ENCODE measurements at regions not wholly inside any gene's neighbourhood (a gene's known extent, or its start where the extent isn't known, plus 50 kb on each side); places are given as distances from the start of the nearest gene placed in this dataset.
A peak's percentile ranks its signal among the peaks of the same experiment; 100 is the strongest.

- WGBS (ENCODE audit: extremely low coverage, insufficient coverage, low lambda C conversion rate): no CpG with 5 or more reads among the region's 4 CpGs
- no peak overlapping the region for H3K18ac ChIP-seq (ENCODE audit: low read length)
- no peak overlapping the region for H2BK5ac ChIP-seq (ENCODE audit: low read length)
- no peaks in the 10 kb centered on the region for H3K79me1 ChIP-seq (ENCODE audit: low read length)
- H3K4ac ChIP-seq (ENCODE audit: low read depth, low read length): no peak overlapping the region
- no peaks in the 10 kb centered on the region for H3K36me3 ChIP-seq (ENCODE audit: control insufficient read depth, insufficient read depth, low read length)
- H4K5ac ChIP-seq (ENCODE audit: low read length): no peak overlapping the region
- H4K8ac ChIP-seq (ENCODE audit: low read depth, low read length): no peak overlapping the region
- no peak overlapping the region for H3K4me2 ChIP-seq (ENCODE audit: low read length)
- H2BK120ac ChIP-seq (ENCODE audit: low read depth, low read length): no peak overlapping the region
- H3K23ac ChIP-seq (ENCODE audit: low read length): no peak overlapping the region
- H3K27ac ChIP-seq (ENCODE audit: low read depth, low read length): no peak overlapping the region
- no peak overlapping the region for H2BK15ac ChIP-seq (replicated peaks; ENCODE audit: low read depth)
- H3K4me1 ChIP-seq (ENCODE audit: control insufficient read depth, low read depth, low read length): no peaks in the 10 kb centered on the region
- H3K4me3 ChIP-seq (ENCODE audit: low read length): no peak overlapping the region
- H2AK5ac ChIP-seq (ENCODE audit: low read length): no peak overlapping the region
- no peak for DNase-seq
- no peak overlapping the region for H3K9ac ChIP-seq (ENCODE audit: low read length)
- H3K79me2 ChIP-seq (ENCODE audit: control insufficient read depth, insufficient read depth, low read length): no peaks in the 10 kb centered on the region
- H3K56ac ChIP-seq (ENCODE audit: low read length): no peak overlapping the region
- no peaks in the 10 kb centered on the region for H3K27me3 ChIP-seq (ENCODE audit: insufficient read depth, low read length, poor library complexity)
These were observed 974.4 kb downstream of the NXPH1 start for GRCh38 chr7:9407816-9408215.

GRCh38 chr7:9453521-9453920, 1020.1 kb downstream of the NXPH1 start:
- H3K56ac ChIP-seq (ENCODE audit: low read length): no peak overlapping the region
- H2BK5ac ChIP-seq (ENCODE audit: low read length): no peak overlapping the region
- no peaks in the 10 kb centered on the region for H3K36me3 ChIP-seq (ENCODE audit: control insufficient read depth, insufficient read depth, low read length)
- H3K79me1 ChIP-seq (ENCODE audit: low read length): no peaks in the 10 kb centered on the region
- H3K79me2 ChIP-seq (ENCODE audit: control insufficient read depth, insufficient read depth, low read length): no peaks in the 10 kb centered on the region
- no peak overlapping the region for H3K23ac ChIP-seq (ENCODE audit: low read length)
- H2AK5ac ChIP-seq (ENCODE audit: low read length): no peak overlapping the region
- H2BK15ac ChIP-seq (replicated peaks; ENCODE audit: low read depth): no peak overlapping the region
- DNase-seq: no peak
- H3K4me1 ChIP-seq (ENCODE audit: control insufficient read depth, low read depth, low read length): no peaks in the 10 kb centered on the region
- no peak overlapping the region for H4K5ac ChIP-seq (ENCODE audit: low read length)
- H3K18ac ChIP-seq (ENCODE audit: low read length): no peak overlapping the region
- H3K4ac ChIP-seq (ENCODE audit: low read depth, low read length): no peak overlapping the region
- no peak overlapping the region for H3K9ac ChIP-seq (ENCODE audit: low read length)
- no peak overlapping the region for H3K4me3 ChIP-seq (ENCODE audit: low read length)
- no peaks in the 10 kb centered on the region for H3K27me3 ChIP-seq (ENCODE audit: insufficient read depth, low read length, poor library complexity)
- no peak overlapping the region for H4K8ac ChIP-seq (ENCODE audit: low read depth, low read length)
- no peak overlapping the region for H3K4me2 ChIP-seq (ENCODE audit: low read length)
- no CpG with 5 or more reads among the region's 4 CpGs for WGBS (ENCODE audit: extremely low coverage, insufficient coverage, low lambda C conversion rate)
- no peak overlapping the region for H3K27ac ChIP-seq (ENCODE audit: low read depth, low read length)
- no peak overlapping the region for H2BK120ac ChIP-seq (ENCODE audit: low read depth, low read length)

- Histone ChIP-seq H4K8ac (ENCODE audit: low read depth, low read length) (no peak overlapping the region), H3K36me3 (ENCODE audit: control insufficient read depth, insufficient read depth, low read length) (no peaks in the 10 kb centered on the region), H2BK120ac (ENCODE audit: low read depth, low read length) (no peak overlapping the region), H4K5ac (ENCODE audit: low read length) (no peak overlapping the region), H3K79me1 (ENCODE audit: low read length) (no peaks in the 10 kb centered on the region), H3K4me2 (ENCODE audit: low read length) (no peak overlapping the region), H3K4me1 (ENCODE audit: control insufficient read depth, low read depth, low read length) (no peaks in the 10 kb centered on the region), H3K4me3 (ENCODE audit: low read length) (no peak overlapping the region), H3K56ac (ENCODE audit: low read length) (no peak overlapping the region), H2BK15ac (replicated peaks; ENCODE audit: low read depth) (no peak overlapping the region), H3K23ac (ENCODE audit: low read length) (no peak overlapping the region), H2AK5ac (ENCODE audit: low read length) (no peak overlapping the region), H3K18ac (ENCODE audit: low read length) (no peak overlapping the region), H3K79me2 (ENCODE audit: control insufficient read depth, insufficient read depth, low read length) (no peaks in the 10 kb centered on the region), H2BK5ac (ENCODE audit: low read length) (no peak overlapping the region), H3K27ac (ENCODE audit: low read depth, low read length) (no peak overlapping the region), H3K9ac (ENCODE audit: low read length) (no peak overlapping the region), H3K27me3 (ENCODE audit: insufficient read depth, low read length, poor library complexity) (no peaks in the 10 kb centered on the region), H3K4ac (ENCODE audit: low read depth, low read length) (no peak overlapping the region)
- peak; percentile 27 for DNase-seq
These were observed 1055.1 kb downstream of the NXPH1 start for GRCh38 chr7:9488555-9488954.

- Histone ChIP-seq H3K4me1 (ENCODE audit: control insufficient read depth, low read depth, low read length) (no peaks in the 10 kb centered on the region), H2BK15ac (replicated peaks; ENCODE audit: low read depth) (no peak overlapping the region), H2AK5ac (ENCODE audit: low read length) (no peak overlapping the region), H3K79me1 (ENCODE audit: low read length) (no peaks in the 10 kb centered on the region), H3K9ac (ENCODE audit: low read length) (no peak overlapping the region), H2BK5ac (ENCODE audit: low read length) (no peak overlapping the region), H3K27ac (ENCODE audit: low read depth, low read length) (no peak overlapping the region), H3K36me3 (ENCODE audit: control insufficient read depth, insufficient read depth, low read length) (no peaks in the 10 kb centered on the region), H3K4ac (ENCODE audit: low read depth, low read length) (no peak overlapping the region), H3K4me2 (ENCODE audit: low read length) (no peak overlapping the region), H3K23ac (ENCODE audit: low read length) (no peak overlapping the region), H2BK120ac (ENCODE audit: low read depth, low read length) (no peak overlapping the region), H3K27me3 (ENCODE audit: insufficient read depth, low read length, poor library complexity) (no peaks in the 10 kb centered on the region), H3K4me3 (ENCODE audit: low read length) (no peak overlapping the region), H3K56ac (ENCODE audit: low read length) (no peak overlapping the region), H3K79me2 (ENCODE audit: control insufficient read depth, insufficient read depth, low read length) (no peaks in the 10 kb centered on the region), H4K8ac (ENCODE audit: low read depth, low read length) (no peak overlapping the region), H3K18ac (ENCODE audit: low read length) (no peak overlapping the region), H4K5ac (ENCODE audit: low read length) (no peak overlapping the region)
- WGBS (ENCODE audit: extremely low coverage, insufficient coverage, low lambda C conversion rate): no CpG with 5 or more reads among the region's 3 CpGs
- DNase-seq: no peak
These were observed 1064.9 kb downstream of the NXPH1 start for GRCh38 chr7:9498303-9498702.

GRCh38 chr7:9502269-9502668, 1068.9 kb downstream of the NXPH1 start:
- Histone ChIP-seq H2BK120ac (ENCODE audit: low read depth, low read length) (no peak overlapping the region), H3K4ac (ENCODE audit: low read depth, low read length) (no peak overlapping the region), H3K23ac (ENCODE audit: low read length) (no peak overlapping the region)

GRCh38 chr7:9504678-9505077, 1071.3 kb downstream of the NXPH1 start:
- Histone ChIP-seq H3K56ac (ENCODE audit: low read length) (no peak overlapping the region), H3K9ac (ENCODE audit: low read length) (no peak overlapping the region), H4K5ac (ENCODE audit: low read length) (no peak overlapping the region), H3K27me3 (ENCODE audit: insufficient read depth, low read length, poor library complexity) (no peaks in the 10 kb centered on the region), H3K18ac (ENCODE audit: low read length) (no peak overlapping the region), H2BK15ac (replicated peaks; ENCODE audit: low read depth) (no peak overlapping the region), H3K4me2 (ENCODE audit: low read length) (no peak overlapping the region), H3K27ac (ENCODE audit: low read depth, low read length) (no peak overlapping the region), H2BK120ac (ENCODE audit: low read depth, low read length) (no peak overlapping the region), H3K4ac (ENCODE audit: low read depth, low read length) (no peak overlapping the region), H3K23ac (ENCODE audit: low read length) (no peak overlapping the region), H3K79me2 (ENCODE audit: control insufficient read depth, insufficient read depth, low read length) (no peaks in the 10 kb centered on the region), H4K8ac (ENCODE audit: low read depth, low read length) (no peak overlapping the region), H2BK5ac (ENCODE audit: low read length) (no peak overlapping the region), H3K79me1 (ENCODE audit: low read length) (no peaks in the 10 kb centered on the region), H3K4me3 (ENCODE audit: low read length) (no peak overlapping the region), H3K36me3 (ENCODE audit: control insufficient read depth, insufficient read depth, low read length) (no peaks in the 10 kb centered on the region), H2AK5ac (ENCODE audit: low read length) (no peak overlapping the region), H3K4me1 (ENCODE audit: control insufficient read depth, low read depth, low read length) (no peaks in the 10 kb centered on the region)
- DNase-seq: no peak
- no CpG with 5 or more reads among the region's 2 CpGs for WGBS (ENCODE audit: extremely low coverage, insufficient coverage, low lambda C conversion rate)

More at GRCh38 chr7:9502269-9502668, 1068.9 kb downstream of the NXPH1 start:
- Histone ChIP-seq H3K4me2 (ENCODE audit: low read length) (no peak overlapping the region), H2BK5ac (ENCODE audit: low read length) (no peak overlapping the region), H2BK15ac (replicated peaks; ENCODE audit: low read depth) (no peak overlapping the region), H3K27ac (ENCODE audit: low read depth, low read length) (no peak overlapping the region), H3K4me3 (ENCODE audit: low read length) (no peak overlapping the region), H3K18ac (ENCODE audit: low read length) (no peak overlapping the region), H3K56ac (ENCODE audit: low read length) (no peak overlapping the region), H3K9ac (ENCODE audit: low read length) (no peak overlapping the region), H2AK5ac (ENCODE audit: low read length) (no peak overlapping the region), H3K36me3 (ENCODE audit: control insufficient read depth, insufficient read depth, low read length) (no peaks in the 10 kb centered on the region), H3K79me2 (ENCODE audit: control insufficient read depth, insufficient read depth, low read length) (no peaks in the 10 kb centered on the region), H3K79me1 (ENCODE audit: low read length) (no peaks in the 10 kb centered on the region), H3K4me1 (ENCODE audit: control insufficient read depth, low read depth, low read length) (no peaks in the 10 kb centered on the region), H4K5ac (ENCODE audit: low read length) (no peak overlapping the region), H3K27me3 (ENCODE audit: insufficient read depth, low read length, poor library complexity) (no peaks in the 10 kb centered on the region), H4K8ac (ENCODE audit: low read depth, low read length) (no peak overlapping the region)
- no peak for DNase-seq
- no CpG with 5 or more reads among the region's 1 CpG for WGBS (ENCODE audit: extremely low coverage, insufficient coverage, low lambda C conversion rate)
